ENCODE measurements at regions not wholly inside any gene's neighbourhood (a gene's known extent, or its start where the extent isn't known, plus 50 kb on each side); places are given as distances from the start of the nearest gene placed in this dataset.

GRCh38 chr2:228474466-228474865 lies 293.0 kb upstream of the SPHKAP start:
- TF ChIP-seq CTCF (IDR thresholded peaks at IDR 0.05; ENCODE audit: low read depth, low read length, missing input control), result no peak
- TF ChIP-seq RAD21 (IDR thresholded peaks at IDR 0.05), result no peak
- TF ChIP-seq GABPA (IDR thresholded peaks at IDR 0.05 in 1 of 2, conservative IDR thresholded peaks at IDR 0.05 in 1 of 2), result no peak
- TF ChIP-seq FOXA2 (IDR thresholded peaks at IDR 0.05), result no peak
- no peak for TF ChIP-seq HNF4G (IDR thresholded peaks at IDR 0.05)

Measured in liver (tissue), 3 donors.